ENCODE measurements at regions not wholly inside any gene's neighbourhood (a gene's known extent, or its start where the extent isn't known, plus 50 kb on each side); places are given as distances from the start of the nearest gene placed in this dataset.

DNA sequence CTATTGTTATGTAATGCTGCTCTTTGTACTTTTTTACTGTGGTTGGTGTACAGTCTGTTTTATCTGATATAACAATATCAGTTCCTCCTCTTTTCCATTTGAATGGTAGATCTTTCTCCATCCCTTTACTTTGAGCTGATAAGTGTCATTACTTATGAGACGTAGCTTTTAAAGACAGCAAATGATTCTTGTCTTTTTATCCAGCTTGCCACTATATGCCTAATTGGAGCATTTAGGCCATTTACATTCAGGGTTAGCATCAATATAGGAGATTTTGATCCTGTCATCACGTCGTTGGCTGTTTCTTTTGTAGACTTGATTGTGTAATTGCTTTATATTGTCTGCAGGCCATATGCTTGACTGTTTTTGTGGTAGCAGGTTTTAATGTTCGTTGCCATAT, 894.2 kb upstream of the ATXN8OS start:
- no peak for DNase-seq (ENCODE audit: low read depth, low spot score)

DNA sequence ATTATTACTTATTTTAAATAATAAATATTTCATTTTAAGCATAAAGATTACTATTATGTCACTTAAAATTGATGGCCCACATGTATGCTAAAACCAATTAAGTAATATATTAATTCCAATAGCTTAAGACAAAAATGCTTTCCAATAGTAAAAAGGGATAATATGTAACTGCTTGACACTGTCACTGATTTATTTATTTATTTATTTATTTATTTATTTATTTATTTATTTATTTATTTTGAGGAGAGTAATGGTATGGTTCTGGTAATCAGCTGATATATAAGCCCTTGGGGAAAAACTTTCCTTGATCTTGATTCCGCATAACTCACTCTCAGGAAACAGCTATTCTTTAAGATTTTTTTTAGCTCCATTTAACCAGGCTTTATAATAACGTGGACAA, 903.0 kb upstream of the ATXN8OS start:
- DNase-seq (ENCODE audit: low read depth, low spot score) (no peak), FAIRE-seq (no peak)
- Histone ChIP-seq H3K9me3 (ENCODE audit: control insufficient read depth, low read depth, low read length) (peaks cover 2% of the 10 kb centered on the region), H3K9me1 (ENCODE audit: control insufficient read depth, extremely low read depth, insufficient read depth, low read length) (no peaks in the 10 kb centered on the region), H3K27me3 (ENCODE audit: control insufficient read depth, extremely low read depth, insufficient read depth, low read length) (no peaks in the 10 kb centered on the region), H3K9ac (ENCODE audit: control insufficient read depth, extremely low read depth, insufficient read depth, low read length) (no peak overlapping the region), H2AFZ (ENCODE audit: control insufficient read depth, low read length) (no peak overlapping the region), H3K79me2 (ENCODE audit: control insufficient read depth, insufficient read depth, low read length) (no peaks in the 10 kb centered on the region), H3K4me1 (ENCODE audit: control insufficient read depth, extremely low read depth, insufficient read depth, low read length) (no peaks in the 10 kb centered on the region), H4K20me1 (ENCODE audit: control insufficient read depth, extremely low read depth, insufficient read depth, low read length) (no peaks in the 10 kb centered on the region), H3K4me3 (ENCODE audit: control insufficient read depth in 2 of 3, extremely low read depth in 1 of 3, insufficient read depth in 2 of 3, low read depth in 1 of 3, low read length in 3 of 3) (no peak overlapping the region), H3K36me3 (ENCODE audit: control insufficient read depth in 2 of 2, extremely low read depth in 1 of 2, insufficient read depth in 2 of 2, low read length in 2 of 2) (no peaks in the 10 kb centered on the region), H3K4me2 (ENCODE audit: control insufficient read depth, extremely low read depth, insufficient read depth, low read depth, low read length) (no peak overlapping the region), H3K27ac (ENCODE audit: control insufficient read depth, insufficient read depth, low read length) (no peak overlapping the region)
- TF ChIP-seq CTCF (optimal IDR thresholded peaks at IDR 0.05 in 1 of 3, IDR thresholded peaks at IDR 0.05 in 1 of 3, conservative IDR thresholded peaks at IDR 0.05 in 1 of 3; ENCODE audit: extremely low read depth in 1 of 3, insufficient read depth in 2 of 3, low read length in 3 of 3), result no peak
- no peak for TF ChIP-seq EZH2 (IDR thresholded peaks at IDR 0.05; ENCODE audit: low read length)
- dilution Hi-C loops (cut with MboI; ENCODE audit: extremely low pct_ligation_motif_present, low sequenced_read_pairs), result no loop called here

More for the DNA sequence above, 894.2 kb upstream of the ATXN8OS start:
- Histone ChIP-seq H3K9me3 (ENCODE audit: control insufficient read depth, low read depth, low read length) (peaks cover 6% of the 10 kb centered on the region), H3K27me3 (ENCODE audit: control insufficient read depth, extremely low read depth, insufficient read depth, low read length) (no peaks in the 10 kb centered on the region), H3K9me1 (ENCODE audit: control insufficient read depth, extremely low read depth, insufficient read depth, low read length) (no peaks in the 10 kb centered on the region), H3K36me3 (ENCODE audit: control insufficient read depth in 2 of 2, extremely low read depth in 1 of 2, insufficient read depth in 2 of 2, low read length in 2 of 2) (no peaks in the 10 kb centered on the region), H3K79me2 (ENCODE audit: control insufficient read depth, insufficient read depth, low read length) (no peaks in the 10 kb centered on the region), H3K4me3 (ENCODE audit: control insufficient read depth in 2 of 3, extremely low read depth in 1 of 3, insufficient read depth in 2 of 3, low read depth in 1 of 3, low read length in 3 of 3) (no peak overlapping the region), H3K4me2 (ENCODE audit: control insufficient read depth, extremely low read depth, insufficient read depth, low read depth, low read length) (no peak overlapping the region), H4K20me1 (ENCODE audit: control insufficient read depth, extremely low read depth, insufficient read depth, low read length) (no peaks in the 10 kb centered on the region), H3K4me1 (ENCODE audit: control insufficient read depth, extremely low read depth, insufficient read depth, low read length) (no peaks in the 10 kb centered on the region), H3K27ac (ENCODE audit: control insufficient read depth, insufficient read depth, low read length) (no peak overlapping the region), H3K9ac (ENCODE audit: control insufficient read depth, extremely low read depth, insufficient read depth, low read length) (no peak overlapping the region), H2AFZ (ENCODE audit: control insufficient read depth, low read length) (no peak overlapping the region)
- dilution Hi-C loops (cut with MboI; ENCODE audit: extremely low pct_ligation_motif_present, low sequenced_read_pairs), result no loop called here
- TF ChIP-seq CTCF (optimal IDR thresholded peaks at IDR 0.05 in 1 of 3, IDR thresholded peaks at IDR 0.05 in 1 of 3, conservative IDR thresholded peaks at IDR 0.05 in 1 of 3; ENCODE audit: extremely low read depth in 1 of 3, insufficient read depth in 2 of 3, low read length in 3 of 3), result no peak
- TF ChIP-seq EZH2 (IDR thresholded peaks at IDR 0.05; ENCODE audit: low read length), result no peak
- FAIRE-seq, result no peak

Measured in keratinocyte (primary cell).